ENCODE measurements at regions not wholly inside any gene's neighbourhood (a gene's known extent, or its start where the extent isn't known, plus 50 kb on each side); places are given as distances from the start of the nearest gene placed in this dataset.

DNA sequence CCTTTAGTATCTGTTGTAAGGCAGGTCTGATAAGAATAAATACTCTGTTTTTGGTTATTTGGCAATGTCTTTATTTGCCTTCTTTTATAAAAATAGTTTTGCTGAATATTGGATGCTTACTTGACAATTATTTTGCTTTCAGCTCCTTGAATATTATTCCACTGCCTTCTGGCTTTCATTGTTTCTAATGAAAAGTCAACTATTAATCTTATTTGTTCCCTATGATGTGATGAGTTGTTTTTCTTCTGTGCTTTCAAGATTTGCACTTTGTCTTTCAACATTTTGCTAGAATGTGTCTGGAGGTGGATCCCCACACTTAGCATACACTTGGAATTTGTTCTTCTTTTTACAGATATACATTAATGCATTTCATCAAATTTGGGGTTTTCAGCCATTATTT lies 203.8 kb upstream of the PTPRZ1 start:
- TF ChIP-seq, protein P1, sequence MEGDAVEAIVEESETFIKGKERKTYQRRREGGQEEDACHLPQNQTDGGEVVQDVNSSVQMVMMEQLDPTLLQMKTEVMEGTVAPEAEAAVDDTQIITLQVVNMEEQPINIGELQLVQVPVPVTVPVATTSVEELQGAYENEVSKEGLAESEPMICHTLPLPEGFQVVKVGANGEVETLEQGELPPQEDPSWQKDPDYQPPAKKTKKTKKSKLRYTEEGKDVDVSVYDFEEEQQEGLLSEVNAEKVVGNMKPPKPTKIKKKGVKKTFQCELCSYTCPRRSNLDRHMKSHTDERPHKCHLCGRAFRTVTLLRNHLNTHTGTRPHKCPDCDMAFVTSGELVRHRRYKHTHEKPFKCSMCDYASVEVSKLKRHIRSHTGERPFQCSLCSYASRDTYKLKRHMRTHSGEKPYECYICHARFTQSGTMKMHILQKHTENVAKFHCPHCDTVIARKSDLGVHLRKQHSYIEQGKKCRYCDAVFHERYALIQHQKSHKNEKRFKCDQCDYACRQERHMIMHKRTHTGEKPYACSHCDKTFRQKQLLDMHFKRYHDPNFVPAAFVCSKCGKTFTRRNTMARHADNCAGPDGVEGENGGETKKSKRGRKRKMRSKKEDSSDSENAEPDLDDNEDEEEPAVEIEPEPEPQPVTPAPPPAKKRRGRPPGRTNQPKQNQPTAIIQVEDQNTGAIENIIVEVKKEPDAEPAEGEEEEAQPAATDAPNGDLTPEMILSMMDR (IDR thresholded peaks at IDR 0.05): no peak
- no peak for TF ChIP-seq POLR2A (IDR thresholded peaks at IDR 0.05)

Data from esophagus squamous epithelium (tissue), 4 donors.